Keratinocyte (primary cell): ENCODE measurements at regions not wholly inside any gene's neighbourhood (a gene's known extent, or its start where the extent isn't known, plus 50 kb on each side); places are given as distances from the start of the nearest gene placed in this dataset.

Source experiments
- DNase-seq: peaks from one replicate; pipeline ENCODE4 v3.0.0-alpha.2; 2011; ENCODE audit warnings: low read depth, missing footprints, low spot score
- FAIRE-seq: peaks from 2 replicates; lab custom pipeline; 2011; peaks lifted over from hg19 to GRCh38; lab: Jason Lieb, UNC
- H2AFZ ChIP-seq: 2 replicates; pipeline ENCODE4 v1.6.0; 2012; ENCODE audit warnings: low read length, control low read depth, inconsistent platforms; ENCODE audit not compliant: control insufficient read depth
- H3K27ac ChIP-seq: 2 replicates; pipeline ENCODE4 v1.5.1; 2011; ENCODE audit warnings: low read length; ENCODE audit not compliant: control insufficient read depth, insufficient read depth
- H3K27me3 ChIP-seq: 3 replicates; pipeline ENCODE4 v1.6.0; 2011; ENCODE audit warnings: low read length; ENCODE audit not compliant: control insufficient read depth, insufficient read depth; ENCODE audit errors: extremely low read depth
- H3K36me3 ChIP-seq, 2 experiments: 2 replicates in 1 of 2; 3 replicates in 1 of 2; pipeline ENCODE4 v1.5.1; 2011; ENCODE audit warnings: low read length in 2 of 2, mild to moderate bottlenecking in 1 of 2; ENCODE audit not compliant: control insufficient read depth in 2 of 2, insufficient read depth in 2 of 2; ENCODE audit errors: extremely low read depth in 1 of 2
- H3K4me1 ChIP-seq: 3 replicates; pipeline ENCODE4 v1.5.1; 2011; ENCODE audit warnings: low read length; ENCODE audit not compliant: control insufficient read depth, insufficient read depth; ENCODE audit errors: extremely low read depth
- H3K4me2 ChIP-seq: 3 replicates; pipeline ENCODE4 v1.6.0; 2011; ENCODE audit warnings: low read depth, low read length; ENCODE audit not compliant: control insufficient read depth, insufficient read depth; ENCODE audit errors: extremely low read depth
- H3K4me3 ChIP-seq, 3 experiments: fragments of 200-600 bp in 1 of 3; sonication (generic) in 1 of 3; 2 replicates in 2 of 3; 3 replicates in 1 of 3; pipeline ENCODE4 v1.5.1; 2011 to 2016; ENCODE audit warnings: low read length in 3 of 3, mild to moderate bottlenecking in 3 of 3, control low read depth in 2 of 3, inconsistent platforms in 1 of 3, low read depth in 1 of 3, mixed read lengths in 1 of 3, mixed run types in 1 of 3, moderate library complexity in 1 of 3; ENCODE audit not compliant: control insufficient read depth in 2 of 3, insufficient read depth in 2 of 3; ENCODE audit errors: extremely low read depth in 1 of 3
- H3K79me2 ChIP-seq: 2 replicates; pipeline ENCODE4 v1.6.0; 2012; ENCODE audit warnings: low read length; ENCODE audit not compliant: control insufficient read depth, insufficient read depth
- H3K9ac ChIP-seq: 3 replicates; pipeline ENCODE4 v1.6.0; 2011; ENCODE audit warnings: low read length; ENCODE audit not compliant: control insufficient read depth, insufficient read depth; ENCODE audit errors: extremely low read depth
- H3K9me1 ChIP-seq: 3 replicates; pipeline ENCODE4 v1.6.0; 2011; ENCODE audit warnings: low read length; ENCODE audit not compliant: control insufficient read depth, insufficient read depth; ENCODE audit errors: extremely low read depth
- H3K9me3 ChIP-seq: 2 replicates; pipeline ENCODE4 v1.5.1; 2012; ENCODE audit warnings: low read depth, low read length; ENCODE audit not compliant: control insufficient read depth
- H4K20me1 ChIP-seq: 3 replicates; pipeline ENCODE4 v1.6.0; 2011; ENCODE audit warnings: low read length; ENCODE audit not compliant: control insufficient read depth, insufficient read depth; ENCODE audit errors: extremely low read depth
- CTCF ChIP-seq, 3 experiments: IDR thresholded peaks in 1 of 3; conservative IDR thresholded peaks in 1 of 3; optimal IDR thresholded peaks in 1 of 3; 2 replicates in 2 of 3; 3 replicates in 1 of 3; pipeline versions ENCODE3 to v1.5.1; 2011; ENCODE audit warnings: low read length in 3 of 3, mild to moderate bottlenecking in 3 of 3, moderate library complexity in 2 of 3, control low read depth in 1 of 3, inconsistent platforms in 1 of 3; ENCODE audit not compliant: insufficient read depth in 2 of 3; ENCODE audit errors: extremely low read depth in 1 of 3
- EZH2 ChIP-seq: IDR thresholded peaks from one replicate; pipeline ENCODE4 v1.6.1; 2012; ENCODE audit warnings: inconsistent platforms, mild to moderate bottlenecking, low read length, moderate library complexity
- dilution Hi-C: fragments of 300-500 bp; cut with MboI; formaldehyde crosslinking; loops from one replicate; pipeline ENCODE4 v1.7.0; 2020; ENCODE audit warnings: low sequenced_read_pairs; ENCODE audit not compliant: extremely low pct_ligation_motif_present

GRCh38 chr4:1490654-1491327 is 84.5 kb upstream of the NKX1-1 start:
- Histone ChIP-seq H3K27me3 (peaks cover 3% of the 10 kb centered on the region), H3K27ac (no peak overlapping the region), H3K4me2 (no peak overlapping the region), H4K20me1 (no peaks in the 10 kb centered on the region), H3K9ac (no peak overlapping the region), H3K36me3 (no peaks in the 10 kb centered on the region), H3K4me3 (no peak overlapping the region), H3K79me2 (no peaks in the 10 kb centered on the region), H3K9me1 (no peaks in the 10 kb centered on the region), H3K9me3 (peaks cover 2% of the 10 kb centered on the region), H3K4me1 (no peaks in the 10 kb centered on the region), H2AFZ (no peak overlapping the region)
- dilution Hi-C loops, result no loop called here
- FAIRE-seq (no peak), DNase-seq (no peak)
- no peak for TF ChIP-seq EZH2
- no peak for TF ChIP-seq CTCF (optimal IDR thresholded peaks at IDR 0.05 in 1 of 3, IDR thresholded peaks at IDR 0.05 in 1 of 3, conservative IDR thresholded peaks at IDR 0.05 in 1 of 3; ENCODE audit: extremely low read depth in 1 of 3, insufficient read depth in 2 of 3, low read length in 3 of 3)

- no peak for DNase-seq
- H3K9me3 ChIP-seq, result peaks cover 2% of the 10 kb centered on the region
- H3K27me3 ChIP-seq, result peaks cover 3% of the 10 kb centered on the region
- H3K4me3 ChIP-seq, result no peak overlapping the region
- H3K79me2 ChIP-seq, result no peaks in the 10 kb centered on the region
- dilution Hi-C loops, result no loop called here
- no peaks in the 10 kb centered on the region for H3K36me3 ChIP-seq
- no peak overlapping the region for H2AFZ ChIP-seq
- no peak overlapping the region for H3K9ac ChIP-seq
- TF ChIP-seq CTCF (optimal IDR thresholded peaks at IDR 0.05 in 1 of 3, IDR thresholded peaks at IDR 0.05 in 1 of 3, conservative IDR thresholded peaks at IDR 0.05 in 1 of 3; ENCODE audit: extremely low read depth in 1 of 3, insufficient read depth in 2 of 3, low read length in 3 of 3) (no peak), EZH2 (no peak)
- no peaks in the 10 kb centered on the region for H4K20me1 ChIP-seq
- no peak overlapping the region for H3K27ac ChIP-seq
- FAIRE-seq, result no peak
- H3K4me1 ChIP-seq, result no peaks in the 10 kb centered on the region
- H3K9me1 ChIP-seq, result no peaks in the 10 kb centered on the region
- H3K4me2 ChIP-seq, result no peak overlapping the region
Measured at GRCh38 chr4:1490011-1490653, 83.9 kb upstream of the NKX1-1 start.
